ENCODE measurements at regions not wholly inside any gene's neighbourhood (a gene's known extent, or its start where the extent isn't known, plus 50 kb on each side); places are given as distances from the start of the nearest gene placed in this dataset.

DNA sequence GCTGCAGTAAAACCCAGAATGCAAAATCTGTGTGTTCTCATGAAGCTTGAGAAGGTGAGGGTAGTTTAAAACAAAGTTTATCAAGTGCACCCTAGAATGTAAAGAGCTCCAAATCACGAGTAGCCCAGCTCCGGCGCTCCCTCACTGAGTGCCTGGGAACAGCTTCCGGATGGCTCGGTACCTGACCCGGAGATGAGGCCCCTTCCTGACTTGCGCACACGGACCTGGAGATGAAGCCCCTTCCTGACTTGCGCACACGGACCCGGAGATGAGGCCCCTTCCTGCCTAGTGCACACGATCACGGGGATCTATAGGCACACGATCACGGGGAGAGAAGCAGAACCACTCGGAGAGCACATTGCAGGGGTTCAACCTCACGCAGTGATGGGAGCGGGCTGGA, 322.1 kb upstream of the RNF32 start:
- no peak for DNase-seq
- H3K36me3 ChIP-seq, result no peaks in the 10 kb centered on the region
- intact Hi-C loops (cut with DNase I), result no loop called here
- no peak for TF ChIP-seq POLR2A (IDR thresholded peaks at IDR 0.05)
- TF ChIP-seq, protein P1, sequence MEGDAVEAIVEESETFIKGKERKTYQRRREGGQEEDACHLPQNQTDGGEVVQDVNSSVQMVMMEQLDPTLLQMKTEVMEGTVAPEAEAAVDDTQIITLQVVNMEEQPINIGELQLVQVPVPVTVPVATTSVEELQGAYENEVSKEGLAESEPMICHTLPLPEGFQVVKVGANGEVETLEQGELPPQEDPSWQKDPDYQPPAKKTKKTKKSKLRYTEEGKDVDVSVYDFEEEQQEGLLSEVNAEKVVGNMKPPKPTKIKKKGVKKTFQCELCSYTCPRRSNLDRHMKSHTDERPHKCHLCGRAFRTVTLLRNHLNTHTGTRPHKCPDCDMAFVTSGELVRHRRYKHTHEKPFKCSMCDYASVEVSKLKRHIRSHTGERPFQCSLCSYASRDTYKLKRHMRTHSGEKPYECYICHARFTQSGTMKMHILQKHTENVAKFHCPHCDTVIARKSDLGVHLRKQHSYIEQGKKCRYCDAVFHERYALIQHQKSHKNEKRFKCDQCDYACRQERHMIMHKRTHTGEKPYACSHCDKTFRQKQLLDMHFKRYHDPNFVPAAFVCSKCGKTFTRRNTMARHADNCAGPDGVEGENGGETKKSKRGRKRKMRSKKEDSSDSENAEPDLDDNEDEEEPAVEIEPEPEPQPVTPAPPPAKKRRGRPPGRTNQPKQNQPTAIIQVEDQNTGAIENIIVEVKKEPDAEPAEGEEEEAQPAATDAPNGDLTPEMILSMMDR (IDR thresholded peaks at IDR 0.05), result no peak
- H3K4me1 ChIP-seq, result no peaks in the 10 kb centered on the region
- H3K27me3 ChIP-seq, result no peaks in the 10 kb centered on the region
- no peaks in the 10 kb centered on the region for H3K9me3 ChIP-seq
- H3K27ac ChIP-seq, result no peak overlapping the region
- 85 to 86% methylated on average over 9 to 18 of the region's 18 CpGs for WGBS, 2 donors
- no peak overlapping the region for H3K4me3 ChIP-seq (replicated peaks in 1 of 3)

DNA sequence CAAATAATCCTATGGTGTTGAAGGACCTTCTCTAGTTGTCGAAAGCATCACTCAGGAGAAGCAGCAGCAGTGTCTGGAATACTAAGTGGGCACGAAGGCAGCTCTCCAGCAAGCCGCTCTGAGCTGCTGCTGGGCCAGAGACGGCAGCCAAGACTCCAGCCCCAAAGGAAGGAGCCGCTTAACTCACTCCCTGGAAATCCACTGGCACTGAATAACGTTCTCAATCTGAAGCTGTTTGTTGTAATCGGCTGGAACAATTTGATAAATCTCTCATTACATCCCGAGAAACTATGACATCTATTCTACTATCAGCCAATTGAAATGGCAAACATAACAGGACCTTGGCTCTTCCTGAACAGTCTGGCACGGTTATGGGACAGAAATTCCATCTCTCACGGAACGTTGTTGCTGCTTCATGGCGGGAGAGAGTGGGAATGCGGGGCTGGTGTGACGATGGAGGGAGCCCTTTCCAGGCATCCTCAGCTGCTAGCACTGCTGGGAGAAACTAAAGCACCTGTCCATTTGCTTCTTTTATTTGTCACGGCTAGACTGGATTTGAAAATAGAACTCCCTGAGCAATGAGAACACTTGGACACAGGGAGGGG, 331.5 kb upstream of the RNF32 start:
- 68 to 78% methylated on average over 15 of the region's 15 CpGs for WGBS, 2 donors

DNA sequence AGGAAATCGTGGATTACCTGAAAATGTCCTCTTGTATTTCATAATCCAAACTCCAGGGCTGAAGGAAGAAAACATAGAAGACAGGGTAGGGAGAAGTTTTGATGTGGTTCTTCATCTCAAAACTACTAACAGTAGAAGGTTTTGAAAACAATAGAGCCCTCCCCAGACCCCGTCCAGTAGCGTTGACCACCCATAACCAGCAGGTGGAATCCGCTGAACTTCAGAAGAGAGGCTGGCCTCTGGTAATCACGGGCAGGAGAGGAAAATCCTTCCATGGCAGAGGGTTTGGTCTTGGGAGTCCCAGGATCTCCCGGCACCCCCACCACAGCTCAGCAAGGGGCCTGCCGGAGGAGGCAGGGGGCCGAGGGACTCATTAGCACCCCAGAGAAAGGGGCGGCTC, 333.4 kb upstream of the RNF32 start:
- TF ChIP-seq, protein P1 (IDR thresholded peaks at IDR 0.05), result no peak
- Histone ChIP-seq H3K4me3 (replicated peaks in 1 of 3) (no peak overlapping the region), H3K27me3 (no peaks in the 10 kb centered on the region), H3K27ac (no peak overlapping the region), H3K36me3 (no peaks in the 10 kb centered on the region), H3K9me3 (no peaks in the 10 kb centered on the region), H3K4me1 (no peaks in the 10 kb centered on the region)
- WGBS, 2 donors, result 81 to 82% methylated on average over 9 of the region's 9 CpGs
- no peak for DNase-seq
- intact Hi-C loops (cut with DNase I), result no loop called here

More for the DNA sequence above, 331.5 kb upstream of the RNF32 start:
- no peak for TF ChIP-seq POLR2A (IDR thresholded peaks at IDR 0.05)
- TF ChIP-seq, protein P1 (IDR thresholded peaks at IDR 0.05), result no peak
- no peak overlapping the region for H3K27ac ChIP-seq
- H3K36me3 ChIP-seq, result no peaks in the 10 kb centered on the region
- DNase-seq, result no peak
- no peak overlapping the region for H3K4me3 ChIP-seq (replicated peaks in 1 of 3)
- H3K9me3 ChIP-seq, result no peaks in the 10 kb centered on the region
- intact Hi-C loops (cut with DNase I), result no loop called here
- H3K4me1 ChIP-seq, result no peaks in the 10 kb centered on the region
- no peaks in the 10 kb centered on the region for H3K27me3 ChIP-seq

DNA sequence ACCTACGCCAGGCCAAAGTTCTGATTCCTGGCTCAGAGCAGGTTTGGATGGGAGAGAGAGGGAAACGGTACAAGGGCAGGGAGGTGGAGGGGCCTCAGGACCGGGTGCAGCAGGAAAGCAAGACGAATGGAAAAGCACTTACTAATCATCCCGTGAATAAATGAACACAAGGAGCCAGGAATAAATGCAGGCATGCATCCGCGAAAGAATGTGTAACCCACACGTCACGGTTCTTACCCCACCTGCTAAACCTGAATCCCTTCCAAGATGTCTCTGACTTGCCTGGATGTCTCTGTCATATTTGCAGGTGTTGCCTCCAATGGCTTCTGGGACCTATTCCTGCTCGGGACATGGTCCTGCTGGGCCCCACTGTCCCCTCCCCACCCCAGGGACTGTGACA, 335.2 kb upstream of the RNF32 start:
- Histone ChIP-seq H3K9me3 (no peaks in the 10 kb centered on the region), H3K36me3 (no peaks in the 10 kb centered on the region), H3K4me3 (replicated peaks in 1 of 3) (no peak overlapping the region), H3K27ac (no peak overlapping the region), H3K27me3 (no peaks in the 10 kb centered on the region), H3K4me1 (no peaks in the 10 kb centered on the region)
- intact Hi-C loops (cut with DNase I), result no loop called here
- TF ChIP-seq POLR2A (IDR thresholded peaks at IDR 0.05), result no peak
- TF ChIP-seq, protein P1 (IDR thresholded peaks at IDR 0.05), result no peak
- 63 to 77% methylated on average over 10 of the region's 10 CpGs for WGBS, 2 donors
- DNase-seq, result no peak

DNA sequence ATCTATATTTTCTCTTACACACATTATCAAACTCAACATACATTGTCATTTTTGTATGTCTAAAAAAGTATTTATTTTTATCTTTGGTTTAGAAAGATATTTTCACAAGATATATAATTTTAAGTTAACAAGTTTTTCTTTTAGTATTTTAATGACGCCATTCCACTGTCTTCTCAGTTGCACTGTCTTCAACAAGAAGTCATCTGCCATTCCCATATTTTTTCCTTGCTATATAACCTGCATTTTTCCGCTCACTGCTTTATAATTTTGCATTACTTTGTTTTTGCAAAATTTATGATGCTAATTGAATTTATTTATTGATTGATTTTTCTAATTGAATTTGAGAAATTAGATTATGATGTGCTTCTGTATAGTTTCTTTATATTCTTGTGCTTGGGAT, 357.8 kb upstream of the RNF32 start:
- DNase-seq, result no peak
- Histone ChIP-seq H3K27ac (no peak overlapping the region), H3K4me1 (no peaks in the 10 kb centered on the region), H3K9me3 (no peaks in the 10 kb centered on the region), H3K4me3 (replicated peaks in 1 of 3) (no peak overlapping the region), H3K36me3 (no peaks in the 10 kb centered on the region), H3K27me3 (no peaks in the 10 kb centered on the region)
- TF ChIP-seq POLR2A (IDR thresholded peaks at IDR 0.05), result no peak
- TF ChIP-seq, protein P1 (IDR thresholded peaks at IDR 0.05), result no peak
- intact Hi-C loops (cut with DNase I), result no loop called here
- WGBS, 2 donors, result 72 to 95% methylated on average over 2 of the region's 2 CpGs

Measured in thyroid gland (tissue), 4 donors.